GM19239 (cell line): ENCODE measurements at regions not wholly inside any gene's neighbourhood (a gene's known extent, or its start where the extent isn't known, plus 50 kb on each side); places are given as distances from the start of the nearest gene placed in this dataset.
"Not testable (repeated sequence)": the region's sequence is repeated elsewhere in the genome, so short reads cannot be mapped to it uniquely, and the experiment has no call there.

Experiments used
- DNase-seq: peaks from one replicate; pipeline ENCODE4 v3.0.0; 2011; ENCODE audit warnings: low spot score; ENCODE audit not compliant: insufficient read length
- FAIRE-seq: peaks from 2 replicates; lab custom pipeline; 2011; peaks lifted over from hg19 to GRCh38; lab: Jason Lieb, UNC

DNA sequence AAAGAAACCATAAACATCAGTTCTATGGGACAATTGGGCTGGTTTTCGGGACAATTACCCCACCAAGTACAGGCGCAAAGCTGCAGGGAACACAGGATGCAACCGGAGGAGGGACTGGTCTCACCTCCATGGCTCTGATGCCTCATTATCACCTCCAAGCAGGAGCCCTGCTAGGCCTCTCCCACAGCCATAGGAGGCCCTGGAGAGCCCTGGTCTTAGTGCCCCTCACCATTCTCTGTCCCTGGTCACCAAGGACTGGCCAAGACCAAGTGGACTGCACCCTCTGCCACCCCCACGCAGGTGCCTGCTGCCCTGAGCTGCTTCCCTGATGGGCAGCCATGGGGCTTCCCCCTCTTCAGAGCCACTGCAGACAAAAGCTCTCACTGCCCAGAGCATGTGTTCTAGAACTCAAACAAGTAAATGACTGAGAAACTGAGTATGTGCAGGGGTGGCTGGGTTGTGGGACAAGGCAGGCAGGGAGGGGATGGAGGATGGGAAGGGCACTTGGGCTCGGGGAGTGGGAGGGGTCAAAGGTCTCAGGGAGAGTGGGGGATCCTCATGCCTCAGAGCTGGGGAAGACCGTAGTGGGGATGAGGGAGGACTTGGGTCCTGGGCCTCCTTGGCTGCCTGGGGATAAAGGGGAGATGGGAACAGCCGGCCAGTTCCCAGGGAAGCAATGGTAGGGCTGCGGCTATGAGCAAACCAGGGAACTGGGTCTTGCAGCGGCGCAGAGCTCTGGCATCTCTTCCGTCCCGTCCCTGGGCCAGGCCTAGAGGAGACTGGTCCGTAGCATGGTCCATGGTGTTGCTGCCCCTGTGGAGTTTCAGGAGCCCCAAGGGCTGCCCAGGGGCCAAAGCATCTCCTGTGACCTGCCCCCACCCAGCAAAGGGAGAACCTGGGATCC is 435.1 kb downstream of the PREX1 start:
- no peak for FAIRE-seq

GRCh38 chr20:48390981-48391380 is 436.8 kb downstream of the PREX1 start:
- FAIRE-seq (no peak), DNase-seq (no peak)

More for the DNA sequence above, 435.1 kb downstream of the PREX1 start:
- no peak for DNase-seq

- FAIRE-seq (no peak), DNase-seq (no peak)
These were observed 440.1 kb downstream of the PREX1 start for GRCh38 chr20:48387675-48388074.

GRCh38 chr20:48385527-48385926 is 442.3 kb downstream of the PREX1 start:
- no peak for FAIRE-seq
- no peak for DNase-seq

DNA sequence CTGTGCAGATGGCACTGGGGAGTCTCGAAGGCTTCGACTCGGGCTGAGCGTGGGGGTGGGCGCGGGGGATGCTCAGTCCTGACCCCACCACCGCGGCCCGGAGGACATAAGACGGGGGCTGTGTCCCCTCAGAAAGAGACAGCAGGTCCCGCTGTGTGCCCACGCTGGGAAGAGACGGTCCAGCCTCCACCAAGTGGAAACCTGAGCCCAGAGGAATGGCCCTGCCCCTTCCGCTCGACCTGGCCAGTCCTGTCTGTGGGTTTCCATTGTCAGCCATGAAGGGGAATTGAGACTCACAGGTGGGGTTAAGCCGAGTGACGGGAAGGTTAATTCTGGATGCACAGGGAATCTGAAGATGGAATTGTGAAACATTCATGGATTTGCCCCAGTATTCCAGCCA is 442.7 kb downstream of the PREX1 start:
- no peak for FAIRE-seq
- no peak for DNase-seq

DNA sequence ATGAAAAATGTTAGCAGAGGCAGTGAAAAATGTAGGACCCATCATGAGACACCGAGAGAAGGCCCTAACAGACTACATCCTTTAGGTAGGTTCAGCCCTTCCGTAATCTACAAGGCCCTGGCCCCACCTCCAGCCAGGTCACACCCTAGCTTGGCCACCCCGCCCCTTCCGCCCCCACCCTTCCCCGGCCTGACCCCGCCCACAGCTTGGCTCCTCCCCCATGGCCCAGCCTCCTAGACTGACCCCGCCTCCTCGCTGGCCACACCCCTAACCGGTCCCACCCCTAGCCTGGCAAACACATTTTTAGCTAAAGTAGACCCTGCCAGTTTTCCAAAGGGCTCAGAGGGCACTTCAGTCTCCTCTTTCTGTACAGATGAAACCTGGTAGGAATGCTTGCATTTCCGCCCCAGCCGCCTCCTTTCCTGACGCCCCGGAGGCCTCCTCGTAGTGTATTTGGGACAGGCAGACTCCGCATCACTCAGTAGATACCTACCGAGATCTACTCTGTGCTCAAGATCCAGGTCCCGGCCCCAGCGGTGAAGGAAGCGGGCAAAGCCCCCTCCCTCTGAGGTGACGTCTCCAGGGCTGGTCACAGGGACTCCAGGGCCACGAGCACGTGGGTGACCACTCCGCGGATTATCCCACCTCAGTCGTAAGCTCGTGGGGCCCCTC is 443.5 kb downstream of the PREX1 start:
- FAIRE-seq (peak; percentile 4), DNase-seq (no peak)

DNA sequence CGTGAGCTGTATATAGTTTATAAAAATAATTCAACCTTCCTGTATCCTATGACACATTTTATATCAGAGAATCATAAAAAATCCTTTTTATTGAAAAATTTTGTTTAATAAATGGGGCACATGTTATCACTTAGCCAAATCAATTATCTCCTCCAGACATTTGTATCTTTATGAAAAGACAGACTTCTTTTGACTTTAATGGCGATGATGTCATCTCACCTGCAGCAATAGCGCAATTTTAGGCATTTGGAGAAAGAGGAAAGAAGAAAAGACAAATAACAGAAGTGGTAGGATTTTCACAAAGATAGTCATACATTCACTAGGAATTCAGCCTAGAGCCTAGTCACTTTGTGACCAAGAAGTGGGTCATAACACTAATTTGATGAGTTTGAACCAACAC is 444.5 kb downstream of the PREX1 start:
- DNase-seq: no peak
- no peak for FAIRE-seq

DNA sequence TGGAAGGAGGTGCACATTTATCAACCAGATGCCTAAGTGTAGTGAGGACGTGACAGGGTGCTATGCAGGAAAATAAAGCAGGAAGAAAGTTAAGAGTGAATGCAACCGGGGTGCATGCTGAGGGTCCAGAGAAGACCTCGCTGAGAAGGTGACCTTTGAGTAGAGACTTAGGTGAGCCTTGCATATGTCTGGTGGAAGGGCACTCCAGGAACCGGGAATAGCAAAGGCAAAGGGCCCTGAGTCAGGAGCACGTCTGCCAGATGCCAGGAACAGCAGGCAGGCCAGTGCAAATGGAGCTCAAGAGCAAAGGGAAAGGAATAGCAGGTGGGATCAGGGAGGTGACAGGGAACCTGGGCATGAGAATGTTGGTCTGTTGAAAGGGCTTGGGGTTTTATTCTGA is 445.5 kb downstream of the PREX1 start:
- FAIRE-seq: no peak

DNA sequence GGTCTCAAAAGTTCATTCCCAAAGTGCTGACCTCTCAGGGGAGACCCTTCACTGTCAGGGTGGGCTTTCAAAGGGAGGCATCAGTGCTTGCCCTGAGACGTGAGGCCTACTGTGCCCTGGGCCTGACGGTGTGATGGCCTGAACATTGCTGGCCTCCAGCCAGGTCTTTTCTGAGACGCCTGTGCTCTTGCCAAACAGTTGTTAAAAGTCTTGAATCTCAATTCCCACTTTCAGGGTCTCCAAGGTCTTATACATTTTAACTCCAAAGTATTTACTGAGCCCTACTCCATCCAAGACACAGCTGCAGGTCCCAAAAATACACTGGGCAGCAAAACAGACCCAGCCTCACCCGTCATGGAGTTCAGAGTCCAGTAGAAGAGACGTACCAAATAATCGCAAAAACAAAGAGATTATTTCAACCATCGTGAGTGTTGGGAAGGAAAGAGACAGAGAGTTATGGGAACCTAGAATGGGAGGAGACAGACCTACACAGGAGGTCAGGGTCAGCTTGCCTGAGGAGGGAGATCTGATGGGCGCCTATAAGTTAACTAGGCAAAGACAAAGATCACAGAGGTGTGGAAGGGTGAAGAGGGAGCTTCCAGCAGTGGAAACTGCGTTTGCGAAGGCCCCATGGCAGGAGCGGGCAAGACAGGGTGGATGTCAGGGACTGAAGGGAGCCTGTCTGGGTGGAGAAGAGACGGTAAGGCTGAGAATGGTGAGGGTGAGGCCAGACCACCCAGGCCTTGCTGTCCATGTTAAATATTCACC is 446.3 kb downstream of the PREX1 start:
- FAIRE-seq: no peak

More for the DNA sequence above, 445.5 kb downstream of the PREX1 start:
- no peak for DNase-seq

GRCh38 chr20:48380661-48381060 is 447.1 kb downstream of the PREX1 start:
- DNase-seq: no peak
- FAIRE-seq: no peak

More for the DNA sequence above, 446.3 kb downstream of the PREX1 start:
- DNase-seq: no peak

DNA sequence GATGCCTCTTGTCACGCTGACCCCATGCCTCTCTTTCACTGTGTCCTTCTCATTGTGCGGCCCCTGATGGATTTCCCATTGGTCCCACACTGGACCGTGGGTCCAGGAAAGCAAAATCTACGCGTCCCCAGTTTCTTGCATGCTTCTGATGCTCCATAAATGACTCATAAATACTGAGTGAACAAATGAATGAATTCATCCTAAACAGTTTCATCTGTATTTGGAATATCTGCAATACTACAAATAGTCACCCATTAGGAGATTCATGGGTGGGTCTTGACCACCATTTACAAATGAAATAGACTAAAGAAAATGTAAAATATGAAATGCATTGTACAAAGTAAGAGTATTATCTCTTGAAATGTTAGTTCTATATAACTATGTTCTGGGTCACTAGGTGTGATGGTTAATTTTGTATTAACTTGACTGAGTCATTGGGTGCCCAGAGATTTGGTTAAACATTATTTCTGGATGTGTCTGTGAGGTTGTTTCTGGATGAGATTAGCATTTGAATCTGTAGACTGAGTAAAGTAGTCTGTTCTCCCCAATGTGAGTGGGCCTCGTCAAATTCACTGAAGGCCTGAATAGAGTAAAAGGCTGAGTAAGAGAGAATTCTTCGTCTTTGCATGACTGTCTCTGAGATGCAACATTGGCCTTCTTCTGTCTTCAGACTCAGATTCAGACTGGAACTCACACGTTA is 448.7 kb downstream of the PREX1 start:
- FAIRE-seq (peak; percentile 8), DNase-seq (no peak)

GRCh38 chr20:48377940-48378339 is 449.9 kb downstream of the PREX1 start:
- FAIRE-seq: no peak
- DNase-seq: no peak

GRCh38 chr20:48375804-48376203 is 452.0 kb downstream of the PREX1 start:
- no peak for FAIRE-seq
- DNase-seq: no peak

- DNase-seq (no peak), FAIRE-seq (no peak)
These were observed 452.7 kb downstream of the PREX1 start for GRCh38 chr20:48374991-48375595.

DNA sequence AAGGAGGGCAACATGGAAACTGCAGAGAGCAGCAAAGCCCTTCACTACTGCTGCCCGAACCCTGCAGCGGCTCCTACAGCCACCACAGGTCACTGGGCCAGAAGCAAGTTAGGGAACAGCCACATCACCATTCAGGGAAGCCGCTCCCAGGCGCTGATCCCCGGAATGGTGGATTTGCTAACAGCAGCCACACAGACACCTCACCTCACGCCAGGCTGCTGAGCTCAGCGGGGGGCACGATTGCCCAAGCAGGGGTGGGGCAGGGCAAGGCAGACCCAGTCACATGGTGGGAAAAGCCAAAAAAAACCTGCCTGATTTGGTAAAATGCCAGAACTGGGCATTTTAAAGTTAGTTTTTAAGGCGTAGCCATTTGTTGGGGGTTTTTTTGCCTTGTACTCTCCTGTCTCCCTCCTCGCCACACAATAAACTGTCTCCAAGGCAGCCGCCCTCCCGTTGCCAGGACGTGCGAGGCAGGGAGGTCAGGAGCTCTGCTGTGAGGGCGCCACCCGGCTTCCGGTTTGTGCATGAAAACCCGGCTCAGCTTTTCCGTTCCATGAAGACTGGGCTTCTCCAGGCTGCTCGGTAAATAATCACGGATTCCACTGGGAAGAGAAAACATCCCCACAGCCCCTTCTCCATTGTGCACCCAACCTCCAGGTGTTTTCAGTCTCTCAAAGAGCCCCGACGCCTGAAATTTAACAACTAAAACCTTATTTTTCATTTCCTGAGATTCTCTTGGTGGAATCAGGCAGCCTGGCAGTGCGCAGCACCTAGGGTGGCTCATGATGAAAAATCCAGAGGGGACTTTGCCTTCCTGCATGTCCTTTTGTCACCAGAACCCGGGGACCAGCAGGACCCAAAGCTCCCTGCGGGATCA is 453.5 kb downstream of the PREX1 start:
- not testable (repeated sequence) for FAIRE-seq, DNase-seq

DNA sequence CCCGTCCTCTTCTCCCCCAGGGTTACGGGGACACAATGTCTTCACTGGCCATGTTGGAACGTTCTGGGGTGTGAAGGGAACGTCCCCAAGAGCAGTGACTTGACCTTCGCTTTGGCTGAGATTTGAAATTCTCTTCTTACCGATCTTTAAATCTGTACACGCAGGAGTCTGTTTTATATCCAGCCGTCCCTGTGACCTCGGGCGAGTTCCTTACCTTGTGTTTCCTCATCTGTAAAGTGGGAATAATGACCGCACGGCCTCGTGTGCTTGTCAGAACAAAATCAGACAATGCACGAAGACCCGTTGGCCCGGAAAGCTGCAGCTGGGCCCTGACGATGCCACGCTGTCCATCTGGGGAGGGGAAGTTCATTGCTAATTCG is 454.3 kb downstream of the PREX1 start:
- FAIRE-seq (no peak), DNase-seq (no peak)

GRCh38 chr20:48372851-48373554 is 454.8 kb downstream of the PREX1 start:
- not testable (repeated sequence) for FAIRE-seq, DNase-seq

GRCh38 chr20:48371211-48371610 is 456.6 kb downstream of the PREX1 start:
- no peak for FAIRE-seq

More at GRCh38 chr20:48371211-48371610, 456.6 kb downstream of the PREX1 start:
- DNase-seq: no peak
